SU-DHL-6 (cell line): ENCODE measurements at regions not wholly inside any gene's neighbourhood (a gene's known extent, or its start where the extent isn't known, plus 50 kb on each side); places are given as distances from the start of the nearest gene placed in this dataset.

Source experiments
- H2AFZ ChIP-seq: fragments of 200-600 bp; sonication (generic); 2 replicates; pipeline ENCODE4 v1.6.1; 2014; ENCODE audit warnings: low read depth, mild to moderate bottlenecking, moderate library complexity, mixed read lengths, antibody characterized with exemption, low read length; ENCODE audit not compliant: severe bottlenecking
- H3F3A ChIP-seq: fragments of 200-600 bp; shearing (Covaris generic); 2 replicates; pipeline ENCODE4 v1.6.0; 2016; ENCODE audit warnings: antibody characterized with exemption, mild to moderate bottlenecking; ENCODE audit not compliant: insufficient read depth
- H3K27ac ChIP-seq: fragments of 200-600 bp; sonication (generic); 2 replicates; pipeline ENCODE4 v1.5.1; 2016; ENCODE audit warnings: low read depth, mild to moderate bottlenecking, low read length, moderate library complexity, mixed read lengths
- H3K27me3 ChIP-seq: fragments of 200-600 bp; sonication (generic), shearing (Covaris generic); 2 replicates; pipeline ENCODE4 v1.6.0; 2014; ENCODE audit warnings: mild to moderate bottlenecking, low read length
- H3K36me3 ChIP-seq: fragments of 200-600 bp; sonication (generic); 2 replicates; pipeline ENCODE4 v1.6.1; 2014; ENCODE audit warnings: mild to moderate bottlenecking, low read length, mixed read lengths
- H3K4me2 ChIP-seq: fragments of 300-600, 200-600 bp; shearing (Covaris generic), sonication (generic); 2 replicates; pipeline ENCODE4 v1.6.0; 2014; ENCODE audit warnings: low read length, low read depth, mild to moderate bottlenecking; ENCODE audit not compliant: poor library complexity, severe bottlenecking
- H3K4me3 ChIP-seq: fragments of 200-600 bp; sonication (generic); 2 replicates; pipeline ENCODE4 v1.5.1; 2014; ENCODE audit warnings: antibody characterized with exemption, low read length, mild to moderate bottlenecking, mixed read lengths; ENCODE audit not compliant: insufficient read depth, poor library complexity, severe bottlenecking
- H3K79me2 ChIP-seq: fragments of 200-600 bp; sonication (generic); 2 replicates; pipeline ENCODE4 v1.6.1; 2014; ENCODE audit warnings: mild to moderate bottlenecking, low read length, moderate library complexity; ENCODE audit not compliant: insufficient read depth
- H3K9ac ChIP-seq: fragments of 200-600 bp; sonication (generic); 2 replicates; pipeline ENCODE4 v1.7.0; 2014; ENCODE audit warnings: mild to moderate bottlenecking, low read length
- H3K9me2 ChIP-seq: fragments of 200-600 bp; sonication (generic); replicated peaks from 2 replicates; pipeline ENCODE4 v1.6.1; 2014; ENCODE audit warnings: low read length; ENCODE audit not compliant: insufficient read depth
- H3K9me3 ChIP-seq: fragments of 200-600 bp; sonication (generic); 2 replicates; pipeline ENCODE4 v1.6.1; 2014; ENCODE audit warnings: low read length, mixed read lengths; ENCODE audit not compliant: insufficient read depth
- H4K20me1 ChIP-seq: fragments of 200-600 bp; sonication (generic); 2 replicates; pipeline ENCODE4 v1.6.1; 2014; ENCODE audit warnings: low read depth, mild to moderate bottlenecking, antibody characterized with exemption, low read length, moderate library complexity, mixed read lengths
- CTCF ChIP-seq: fragments of 200-600 bp; sonication (generic); IDR thresholded peaks from one replicate; pipeline ENCODE4 v1.5.1; 2017; ENCODE audit warnings: antibody characterized with exemption, mild to moderate bottlenecking, low read length, moderate library complexity; ENCODE audit not compliant: insufficient read depth, poor library complexity, severe bottlenecking
- EZH2phosphoT487 ChIP-seq: fragments of 200-600 bp; sonication (generic), shearing (Covaris generic); conservative IDR thresholded peaks from 2 replicates; pipeline ENCODE4 v1.6.1; 2018; ENCODE audit warnings: mild to moderate bottlenecking, antibody characterized with exemption, low read length, moderate library complexity, mixed read lengths

GRCh38 chr21:15557925-15558324 lies 171.9 kb upstream of the USP25 start:
- H3K4me2 ChIP-seq, result no peak overlapping the region
- H3K79me2 ChIP-seq, result no peaks in the 10 kb centered on the region
- TF ChIP-seq EZH2phosphoT487, result no peak
- TF ChIP-seq CTCF, result no peak
- H3K9me2 ChIP-seq, result no peaks in the 10 kb centered on the region
- no peaks in the 10 kb centered on the region for H3F3A ChIP-seq
- no peak overlapping the region for H2AFZ ChIP-seq
- H4K20me1 ChIP-seq, result no peaks in the 10 kb centered on the region
- H3K36me3 ChIP-seq, result no peaks in the 10 kb centered on the region
- no peak overlapping the region for H3K9ac ChIP-seq
- H3K27ac ChIP-seq, result no peak overlapping the region
- no peaks in the 10 kb centered on the region; the same call in 1 of the 2 replicates for H3K9me3 ChIP-seq
- no peak overlapping the region for H3K4me3 ChIP-seq
- H3K27me3 ChIP-seq, result no peaks in the 10 kb centered on the region

GRCh38 chr21:15558884-15559283 lies 170.9 kb upstream of the USP25 start:
- TF ChIP-seq EZH2phosphoT487, result no peak
- TF ChIP-seq CTCF, result no peak
- no peaks in the 10 kb centered on the region for H3F3A ChIP-seq
- H3K9me2 ChIP-seq, result no peaks in the 10 kb centered on the region
- H3K4me2 ChIP-seq, result no peak overlapping the region
- H3K27ac ChIP-seq, result no peak overlapping the region
- no peaks in the 10 kb centered on the region for H3K36me3 ChIP-seq
- H3K9ac ChIP-seq, result no peak overlapping the region
- no peaks in the 10 kb centered on the region for H3K79me2 ChIP-seq
- H2AFZ ChIP-seq, result no peak overlapping the region
- H3K9me3 ChIP-seq, result no peaks in the 10 kb centered on the region; the same call in 1 of the 2 replicates
- no peaks in the 10 kb centered on the region for H4K20me1 ChIP-seq
- H3K4me3 ChIP-seq, result no peak overlapping the region
- no peaks in the 10 kb centered on the region for H3K27me3 ChIP-seq

- H2AFZ ChIP-seq, result no peak overlapping the region
Measured at GRCh38 chr21:15559660-15560059, 170.1 kb upstream of the USP25 start.

More at GRCh38 chr21:15559660-15560059, 170.1 kb upstream of the USP25 start:
- no peaks in the 10 kb centered on the region for H3K9me2 ChIP-seq
- no peak for TF ChIP-seq EZH2phosphoT487
- TF ChIP-seq CTCF, result no peak
- no peaks in the 10 kb centered on the region for H3F3A ChIP-seq
- H3K27me3 ChIP-seq, result no peaks in the 10 kb centered on the region
- H3K9ac ChIP-seq, result no peak overlapping the region
- H4K20me1 ChIP-seq, result no peaks in the 10 kb centered on the region
- H3K4me2 ChIP-seq, result no peak overlapping the region
- H3K79me2 ChIP-seq, result no peaks in the 10 kb centered on the region
- H3K27ac ChIP-seq, result no peak overlapping the region
- no peak overlapping the region for H3K4me3 ChIP-seq
- H3K36me3 ChIP-seq, result no peaks in the 10 kb centered on the region
- H3K9me3 ChIP-seq, result no peaks in the 10 kb centered on the region; the same call in 1 of the 2 replicates
